G401.6 (cell line): ENCODE measurements at regions not wholly inside any gene's neighbourhood (a gene's known extent, or its start where the extent isn't known, plus 50 kb on each side); places are given as distances from the start of the nearest gene placed in this dataset.

Source experiments
- FAIRE-seq: peaks from 2 replicates; lab custom pipeline; 2012; peaks lifted over from hg19 to GRCh38; lab: Jason Lieb, UNC

- no peak for FAIRE-seq
These were observed 1071.2 kb downstream of the BRD1 start for GRCh38 chr22:48756146-48757111.

- FAIRE-seq = no peak
These were observed 1072.4 kb downstream of the BRD1 start for GRCh38 chr22:48755059-48755949.

GRCh38 chr22:48754611-48755058 is 1073.0 kb downstream of the BRD1 start:
- FAIRE-seq = no peak

- no peak for FAIRE-seq
These were observed 1073.7 kb downstream of the BRD1 start for GRCh38 chr22:48753752-48754517.

GRCh38 chr22:48753381-48753730 is 1074.3 kb downstream of the BRD1 start:
- FAIRE-seq = no peak

GRCh38 chr22:48752451-48753380 is 1075.0 kb downstream of the BRD1 start:
- no peak for FAIRE-seq

GRCh38 chr22:48751539-48752437 is 1075.9 kb downstream of the BRD1 start:
- FAIRE-seq = no peak

GRCh38 chr22:48750826-48751440 is 1076.7 kb downstream of the BRD1 start:
- FAIRE-seq = no peak

- no peak for FAIRE-seq
These were observed 1077.4 kb downstream of the BRD1 start for GRCh38 chr22:48750282-48750681.

- no peak for FAIRE-seq
These were observed 1078.0 kb downstream of the BRD1 start for GRCh38 chr22:48749555-48750227.

GRCh38 chr22:48748860-48749554 is 1078.7 kb downstream of the BRD1 start:
- FAIRE-seq = no peak

GRCh38 chr22:48748113-48748859 is 1079.4 kb downstream of the BRD1 start:
- no peak for FAIRE-seq

- FAIRE-seq = no peak
These were observed 1080.8 kb downstream of the BRD1 start for GRCh38 chr22:48746789-48747425.

- no peak for FAIRE-seq
These were observed 1081.6 kb downstream of the BRD1 start for GRCh38 chr22:48745842-48746788.

GRCh38 chr22:48744967-48745841 is 1082.5 kb downstream of the BRD1 start:
- FAIRE-seq = no peak
